Endothelial cell of umbilical vein (primary cell): ENCODE measurements at regions not wholly inside any gene's neighbourhood (a gene's known extent, or its start where the extent isn't known, plus 50 kb on each side); places are given as distances from the start of the nearest gene placed in this dataset.

Experiments used
- EZH2 ChIP-seq: IDR thresholded peaks from 2 replicates; pipeline ENCODE4 v1.6.1; 2012; ENCODE audit warnings: borderline replicate concordance, low read depth, mild to moderate bottlenecking, moderate library complexity, low read length, inconsistent platforms; ENCODE audit not compliant: severe bottlenecking
- MYC ChIP-seq: IDR thresholded peaks from one replicate; pipeline ENCODE4 v1.6.1; 2011; ENCODE audit warnings: mild to moderate bottlenecking, low read depth, low read length
- POLR2A ChIP-seq: IDR thresholded peaks from 2 replicates; pipeline ENCODE4 v1.6.1; 2012; ENCODE audit warnings: low read depth, mild to moderate bottlenecking, control low read depth, low read length
- TF ChIP-seq, protein P1 (sequence below), 2 donors: IDR thresholded peaks; 1 replicate in 1 of 2; 2 replicates in 1 of 2; pipeline ENCODE4 v1.5.1; 2011; ENCODE audit warnings: low read length in 2 of 2, mild to moderate bottlenecking in 2 of 2, moderate library complexity in 2 of 2, control low read depth in 1 of 2, inconsistent platforms in 1 of 2, low read depth in 1 of 2; ENCODE audit not compliant: insufficient read depth in 1 of 2; ENCODE audit errors: extremely low read depth in 1 of 2

DNA sequence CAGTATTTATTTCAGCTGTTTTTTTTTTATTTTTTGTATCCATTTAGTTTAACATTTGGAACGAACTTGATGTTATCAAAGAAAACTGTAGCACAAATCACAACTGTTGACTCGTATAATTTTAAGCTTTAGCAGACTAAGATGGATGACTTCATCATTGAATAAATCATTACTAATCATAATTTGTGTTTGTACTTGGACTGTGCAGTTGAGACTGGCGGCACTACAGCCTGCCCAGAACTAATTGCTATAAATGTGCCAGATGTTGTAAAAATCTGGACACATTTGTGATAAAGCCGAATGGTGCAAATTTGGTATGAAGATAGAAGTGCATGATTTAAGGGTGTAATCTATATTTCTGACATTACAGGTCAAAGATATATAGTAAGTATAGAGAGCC is 897.7 kb upstream of the CDH8 start:
- TF ChIP-seq MYC (no peak), POLR2A (no peak), EZH2 (no peak)
- TF ChIP-seq, protein P1, sequence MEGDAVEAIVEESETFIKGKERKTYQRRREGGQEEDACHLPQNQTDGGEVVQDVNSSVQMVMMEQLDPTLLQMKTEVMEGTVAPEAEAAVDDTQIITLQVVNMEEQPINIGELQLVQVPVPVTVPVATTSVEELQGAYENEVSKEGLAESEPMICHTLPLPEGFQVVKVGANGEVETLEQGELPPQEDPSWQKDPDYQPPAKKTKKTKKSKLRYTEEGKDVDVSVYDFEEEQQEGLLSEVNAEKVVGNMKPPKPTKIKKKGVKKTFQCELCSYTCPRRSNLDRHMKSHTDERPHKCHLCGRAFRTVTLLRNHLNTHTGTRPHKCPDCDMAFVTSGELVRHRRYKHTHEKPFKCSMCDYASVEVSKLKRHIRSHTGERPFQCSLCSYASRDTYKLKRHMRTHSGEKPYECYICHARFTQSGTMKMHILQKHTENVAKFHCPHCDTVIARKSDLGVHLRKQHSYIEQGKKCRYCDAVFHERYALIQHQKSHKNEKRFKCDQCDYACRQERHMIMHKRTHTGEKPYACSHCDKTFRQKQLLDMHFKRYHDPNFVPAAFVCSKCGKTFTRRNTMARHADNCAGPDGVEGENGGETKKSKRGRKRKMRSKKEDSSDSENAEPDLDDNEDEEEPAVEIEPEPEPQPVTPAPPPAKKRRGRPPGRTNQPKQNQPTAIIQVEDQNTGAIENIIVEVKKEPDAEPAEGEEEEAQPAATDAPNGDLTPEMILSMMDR (IDR thresholded peaks at IDR 0.05; ENCODE audit: extremely low read depth in 1 of 2, insufficient read depth in 1 of 2, low read depth in 1 of 2, low read length in 2 of 2), result no peak
